ENCODE measurements at regions not wholly inside any gene's neighbourhood (a gene's known extent, or its start where the extent isn't known, plus 50 kb on each side); places are given as distances from the start of the nearest gene placed in this dataset.
"Not testable (repeated sequence)": the region's sequence is repeated elsewhere in the genome, so short reads cannot be mapped to it uniquely, and the experiment has no call there.

GRCh38 chrX:1779626-1780025 is 164.8 kb downstream of the ASMT start:
- DNase-seq: no peak

GRCh38 chrX:1781766-1782165 is 166.9 kb downstream of the ASMT start:
- no peak for DNase-seq

GRCh38 chrX:1784773-1785172 is 169.9 kb downstream of the ASMT start:
- DNase-seq: no peak

- no peak for DNase-seq
Measured at GRCh38 chrX:1788300-1788911, 173.5 kb downstream of the ASMT start.

- no peak for DNase-seq
Measured at GRCh38 chrX:1792636-1793035, 177.8 kb downstream of the ASMT start.

- DNase-seq: no peak
Measured at GRCh38 chrX:1794586-1794985, 179.7 kb downstream of the ASMT start.

- no peak for DNase-seq
Measured at GRCh38 chrX:1802912-1803311, 188.1 kb downstream of the ASMT start.

GRCh38 chrX:1803741-1804140 is 188.9 kb downstream of the ASMT start:
- DNase-seq: no peak

- DNase-seq: peak; percentile 49
Measured at GRCh38 chrX:1807301-1807731, 192.5 kb downstream of the ASMT start.

GRCh38 chrX:1809581-1809980 is 194.7 kb downstream of the ASMT start:
- DNase-seq: no peak

GRCh38 chrX:1813809-1814208 is 198.9 kb downstream of the ASMT start:
- no peak for DNase-seq

GRCh38 chrX:1815456-1816175 is 200.8 kb downstream of the ASMT start:
- DNase-seq: no peak

GRCh38 chrX:1816387-1816982 is 201.6 kb downstream of the ASMT start:
- DNase-seq: not testable (repeated sequence)

- no peak for DNase-seq
Measured at GRCh38 chrX:1821846-1822245, 207.0 kb downstream of the ASMT start.

- no peak for DNase-seq
Measured at GRCh38 chrX:1824855-1825254, 210.0 kb downstream of the ASMT start.

- peak; percentile 29 for DNase-seq
Measured at GRCh38 chrX:1833656-1834360, 218.9 kb downstream of the ASMT start.

- peak; percentile 34 for DNase-seq
Measured at GRCh38 chrX:1835056-1835455, 220.2 kb downstream of the ASMT start.

- DNase-seq: no peak
Measured at GRCh38 chrX:1836683-1837082, 221.8 kb downstream of the ASMT start.

- DNase-seq: no peak
Measured at GRCh38 chrX:1841746-1842145, 226.9 kb downstream of the ASMT start.

- DNase-seq: not testable (repeated sequence)
Measured at GRCh38 chrX:1847000-1847399, 232.1 kb downstream of the ASMT start.

GRCh38 chrX:1847790-1848189 is 232.9 kb downstream of the ASMT start:
- not testable (repeated sequence) for DNase-seq

GRCh38 chrX:1851527-1851926 is 236.7 kb downstream of the ASMT start:
- no peak for DNase-seq

GRCh38 chrX:1852082-1852481 is 237.2 kb downstream of the ASMT start:
- DNase-seq: no peak

GRCh38 chrX:1853447-1853846 is 238.6 kb downstream of the ASMT start:
- DNase-seq: no peak

All from retina (tissue), 1 donor.